22Rv1 (cell line): ENCODE measurements at regions not wholly inside any gene's neighbourhood (a gene's known extent, or its start where the extent isn't known, plus 50 kb on each side); places are given as distances from the start of the nearest gene placed in this dataset.

ENCODE experiments used
- ZFX ChIP-seq: fragments of 450-650 bp; IDR thresholded peaks from 2 replicates; pipeline ENCODE4 v1.6.1; 2017; ENCODE audit warnings: antibody characterized with exemption, borderline replicate concordance
- TF ChIP-seq, protein P1 (sequence below): fragments of 450-650 bp; IDR thresholded peaks from 2 replicates; pipeline ENCODE4 v1.5.1; 2017; ENCODE audit warnings: mild to moderate bottlenecking

GRCh38 chr1:112255080-112255479 is 140.9 kb upstream of the CTTNBP2NL start:
- TF ChIP-seq, protein P1, sequence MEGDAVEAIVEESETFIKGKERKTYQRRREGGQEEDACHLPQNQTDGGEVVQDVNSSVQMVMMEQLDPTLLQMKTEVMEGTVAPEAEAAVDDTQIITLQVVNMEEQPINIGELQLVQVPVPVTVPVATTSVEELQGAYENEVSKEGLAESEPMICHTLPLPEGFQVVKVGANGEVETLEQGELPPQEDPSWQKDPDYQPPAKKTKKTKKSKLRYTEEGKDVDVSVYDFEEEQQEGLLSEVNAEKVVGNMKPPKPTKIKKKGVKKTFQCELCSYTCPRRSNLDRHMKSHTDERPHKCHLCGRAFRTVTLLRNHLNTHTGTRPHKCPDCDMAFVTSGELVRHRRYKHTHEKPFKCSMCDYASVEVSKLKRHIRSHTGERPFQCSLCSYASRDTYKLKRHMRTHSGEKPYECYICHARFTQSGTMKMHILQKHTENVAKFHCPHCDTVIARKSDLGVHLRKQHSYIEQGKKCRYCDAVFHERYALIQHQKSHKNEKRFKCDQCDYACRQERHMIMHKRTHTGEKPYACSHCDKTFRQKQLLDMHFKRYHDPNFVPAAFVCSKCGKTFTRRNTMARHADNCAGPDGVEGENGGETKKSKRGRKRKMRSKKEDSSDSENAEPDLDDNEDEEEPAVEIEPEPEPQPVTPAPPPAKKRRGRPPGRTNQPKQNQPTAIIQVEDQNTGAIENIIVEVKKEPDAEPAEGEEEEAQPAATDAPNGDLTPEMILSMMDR = no peak
- TF ChIP-seq ZFX = no peak
